Heart left ventricle (tissue), 13 donors: ENCODE measurements at regions not wholly inside any gene's neighbourhood (a gene's known extent, or its start where the extent isn't known, plus 50 kb on each side); places are given as distances from the start of the nearest gene placed in this dataset.

Experiments
- POLR2A ChIP-seq, 2 donors: fragments of 450-650 bp; IDR thresholded peaks; one replicate each; pipeline ENCODE4 v1.6.1; 2017; ENCODE audit warnings: antibody characterized with exemption in 2 of 2, mild to moderate bottlenecking in 2 of 2, moderate library complexity in 2 of 2
- TF ChIP-seq, protein P1 (sequence below), 12 donors: fragments of 200-600 bp; sonication (generic) in 4 of 12; IDR thresholded peaks; one replicate each; pipeline versions ENCODE4 v1.5.0 to v1.8.0; 2018 to 2022; ENCODE audit warnings: antibody characterized with exemption in 12 of 12, mild to moderate bottlenecking in 5 of 12
- donor health status: ischemic (EF 13 %, LVEDD 7.1; RV severe dilation, severe dysfunction).
- donor health status: DM: no; HTN: yes; CAD: no.
- donor health status: DM: no; HTN: no; CAD: no.
- donor health status: ischemic (EF 25% LVEDD 6.9; RV normal size, moderate dysfunction).
- donor health status: ischemic (EF 25% LVEDD 5.7; RV mildly dilated, moderate dysfunction).
- donor health status: ischemic (EF 35%, LVEDD 5.7; RV mildly dilated, moderate dysfunction).
- donor health status: nonischemic (EF 11% LVEDD 7.7; RV severe dilation, severe dysfunction).
- donor health status: DM: yes; HTN: yes; CAD: no.
- donor health status: PGD.
- donor health status: ischemic (EF 29% LVEDD 5.4; RV normal size, mild dysfunction).
- donor health status: nonischemic (EF 23%, LVEDD 6.1; RV moderate dilation, normal function).

DNA sequence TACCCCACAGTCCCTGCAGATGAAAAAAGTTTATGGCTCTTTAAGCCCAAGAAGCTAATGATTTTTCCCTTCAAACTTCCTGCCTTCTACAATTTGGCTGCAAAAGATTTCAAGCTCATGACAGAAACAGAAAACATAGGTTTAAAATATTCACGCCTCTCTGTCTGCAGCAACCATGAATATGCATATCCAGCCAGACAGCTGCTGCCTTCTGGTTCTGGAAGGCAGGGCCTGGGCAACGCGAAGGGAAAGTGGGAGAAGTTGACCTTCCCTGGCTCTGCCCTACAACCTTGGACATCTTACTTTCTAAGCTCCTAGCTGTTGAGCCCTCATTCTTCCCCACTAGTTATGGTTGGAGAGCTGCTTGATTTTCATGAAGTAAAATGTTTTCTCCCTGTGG is 64.8 kb upstream of the CLINT1 start:
- TF ChIP-seq POLR2A (IDR thresholded peaks at IDR 0.05) = no peak
- TF ChIP-seq, protein P1, sequence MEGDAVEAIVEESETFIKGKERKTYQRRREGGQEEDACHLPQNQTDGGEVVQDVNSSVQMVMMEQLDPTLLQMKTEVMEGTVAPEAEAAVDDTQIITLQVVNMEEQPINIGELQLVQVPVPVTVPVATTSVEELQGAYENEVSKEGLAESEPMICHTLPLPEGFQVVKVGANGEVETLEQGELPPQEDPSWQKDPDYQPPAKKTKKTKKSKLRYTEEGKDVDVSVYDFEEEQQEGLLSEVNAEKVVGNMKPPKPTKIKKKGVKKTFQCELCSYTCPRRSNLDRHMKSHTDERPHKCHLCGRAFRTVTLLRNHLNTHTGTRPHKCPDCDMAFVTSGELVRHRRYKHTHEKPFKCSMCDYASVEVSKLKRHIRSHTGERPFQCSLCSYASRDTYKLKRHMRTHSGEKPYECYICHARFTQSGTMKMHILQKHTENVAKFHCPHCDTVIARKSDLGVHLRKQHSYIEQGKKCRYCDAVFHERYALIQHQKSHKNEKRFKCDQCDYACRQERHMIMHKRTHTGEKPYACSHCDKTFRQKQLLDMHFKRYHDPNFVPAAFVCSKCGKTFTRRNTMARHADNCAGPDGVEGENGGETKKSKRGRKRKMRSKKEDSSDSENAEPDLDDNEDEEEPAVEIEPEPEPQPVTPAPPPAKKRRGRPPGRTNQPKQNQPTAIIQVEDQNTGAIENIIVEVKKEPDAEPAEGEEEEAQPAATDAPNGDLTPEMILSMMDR (IDR thresholded peaks at IDR 0.05) = no peak
